Nucleus accumbens (tissue), 56 donors: ENCODE measurements at regions not wholly inside any gene's neighbourhood (a gene's known extent, or its start where the extent isn't known, plus 50 kb on each side); places are given as distances from the start of the nearest gene placed in this dataset.

Experiments
- DNase-seq, 56 donors: peaks; one replicate each; lab custom pipeline; 2025; lab: John Stamatoyannopoulos, UW

GRCh38 chr18:2420367-2420766 is 150.9 kb downstream of the METTL4 start:
- no peak for DNase-seq

DNA sequence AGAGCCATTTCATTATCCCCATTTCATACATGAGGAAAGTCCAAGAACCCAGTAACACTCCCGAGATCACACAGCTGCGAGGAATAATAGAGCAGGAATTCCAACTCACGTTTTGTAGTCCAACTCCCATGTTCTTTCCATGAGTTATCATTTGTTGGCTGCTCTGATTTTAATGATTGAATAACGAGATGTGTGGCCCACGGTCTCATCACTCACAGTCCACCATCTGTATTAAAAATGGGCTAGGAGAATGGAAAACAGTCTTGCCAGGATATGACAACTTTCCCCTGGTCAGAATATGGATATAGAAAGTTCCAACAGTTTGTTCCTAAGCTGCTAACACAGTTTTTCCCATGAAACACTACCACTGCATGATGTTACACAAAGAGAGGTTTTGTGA is 147.5 kb downstream of the METTL4 start:
- DNase-seq: no peak

DNA sequence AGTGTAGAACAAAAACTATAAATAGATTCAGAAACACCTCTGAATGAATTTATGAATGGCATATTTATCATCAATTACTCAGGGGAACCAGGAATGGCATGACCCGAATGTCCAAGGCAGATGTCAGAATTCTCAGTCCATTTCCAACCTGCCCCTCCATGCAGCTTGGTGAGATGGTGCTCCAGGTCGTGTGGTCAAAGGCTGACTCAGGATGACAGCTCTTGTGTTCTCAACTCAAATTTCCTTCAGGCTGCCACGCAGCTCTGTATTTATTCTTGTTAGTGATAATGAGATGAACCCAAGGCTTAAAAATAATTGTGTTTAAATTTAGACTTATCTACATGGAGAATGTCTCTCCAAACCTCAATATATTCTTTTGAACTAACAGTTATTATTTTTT is 146.9 kb downstream of the METTL4 start:
- DNase-seq: no peak

DNA sequence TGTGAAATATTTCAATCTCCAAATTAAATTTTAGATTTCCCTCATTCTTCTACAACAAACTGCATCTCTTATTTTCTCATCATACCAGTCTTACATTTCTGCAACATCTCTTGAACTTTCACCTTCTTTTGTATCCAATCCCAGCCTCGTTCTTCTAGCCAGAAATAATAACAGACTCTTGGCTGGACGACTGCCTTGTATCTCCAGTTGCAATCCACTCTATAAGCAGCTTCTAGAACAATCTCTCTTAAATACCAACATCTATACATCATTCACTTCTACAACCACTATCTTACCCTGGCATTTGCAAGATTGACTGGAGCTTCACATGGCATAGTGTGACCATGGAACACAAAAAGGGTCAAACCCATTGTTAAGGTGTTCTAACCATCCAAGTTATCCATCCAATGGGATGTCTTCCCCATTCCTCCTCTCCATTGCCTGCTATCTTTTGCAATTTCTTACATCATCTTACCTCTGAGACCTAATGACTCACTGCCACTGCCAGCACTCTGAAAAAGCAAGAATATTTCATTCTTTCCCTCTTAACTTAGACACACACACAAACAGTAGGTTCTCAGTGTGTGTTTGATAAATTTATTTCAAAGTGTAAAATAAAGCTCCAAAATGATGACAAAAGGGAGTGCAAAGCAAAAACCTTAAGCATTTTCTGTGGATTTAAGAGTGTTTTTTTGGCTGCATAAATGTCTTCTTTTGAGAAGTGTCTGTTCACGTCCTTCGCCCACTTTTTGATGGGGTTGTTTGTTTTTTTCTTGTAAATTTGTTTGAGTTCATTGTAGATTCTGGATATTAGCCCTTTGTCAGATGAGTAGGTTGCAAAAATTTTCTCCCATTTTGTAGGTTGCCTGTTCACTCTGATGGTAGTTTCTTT is 145.6 kb downstream of the METTL4 start:
- DNase-seq: no peak

GRCh38 chr18:2430191-2430590 is 141.1 kb downstream of the METTL4 start:
- no peak for DNase-seq

- no peak for DNase-seq
Observed at GRCh38 chr18:2431806-2432205, 139.5 kb downstream of the METTL4 start.

GRCh38 chr18:2433366-2433765 is 137.9 kb downstream of the METTL4 start:
- no peak for DNase-seq

GRCh38 chr18:2441544-2441943 is 129.8 kb downstream of the METTL4 start:
- no peak for DNase-seq

GRCh38 chr18:2442006-2442405 is 129.3 kb downstream of the METTL4 start:
- no peak for DNase-seq

GRCh38 chr18:2442726-2443275 is 128.5 kb downstream of the METTL4 start:
- no peak for DNase-seq

GRCh38 chr18:2444201-2444875 is 127.0 kb downstream of the METTL4 start:
- DNase-seq: no peak

DNA sequence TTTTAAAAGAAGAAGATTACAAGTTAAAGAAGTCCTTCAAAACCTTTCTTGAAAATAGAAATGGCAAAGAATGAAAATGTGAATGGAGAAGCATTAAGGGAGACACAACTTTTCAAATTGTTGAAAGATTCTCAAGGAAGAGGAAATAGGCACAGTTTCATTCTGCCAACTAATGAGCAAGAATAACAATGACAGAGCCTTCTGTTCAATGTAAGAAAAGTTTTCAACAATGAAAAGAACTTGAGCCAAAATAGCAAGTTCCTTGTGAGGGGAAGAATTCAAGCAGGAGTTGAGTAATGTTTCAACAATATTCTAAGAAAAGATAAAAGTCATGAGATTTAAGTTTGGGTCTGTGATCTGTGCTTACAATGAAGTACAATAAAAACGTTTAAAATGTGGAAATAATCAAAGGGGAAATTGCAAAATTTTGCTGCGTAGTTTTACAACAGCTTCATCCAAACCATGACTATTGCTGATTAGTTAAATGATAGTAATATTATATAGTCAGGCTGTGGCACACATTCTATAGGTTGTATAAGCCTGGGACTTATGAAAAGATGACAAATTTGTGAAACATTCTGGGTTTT is 122.6 kb downstream of the METTL4 start:
- no peak for DNase-seq

DNA sequence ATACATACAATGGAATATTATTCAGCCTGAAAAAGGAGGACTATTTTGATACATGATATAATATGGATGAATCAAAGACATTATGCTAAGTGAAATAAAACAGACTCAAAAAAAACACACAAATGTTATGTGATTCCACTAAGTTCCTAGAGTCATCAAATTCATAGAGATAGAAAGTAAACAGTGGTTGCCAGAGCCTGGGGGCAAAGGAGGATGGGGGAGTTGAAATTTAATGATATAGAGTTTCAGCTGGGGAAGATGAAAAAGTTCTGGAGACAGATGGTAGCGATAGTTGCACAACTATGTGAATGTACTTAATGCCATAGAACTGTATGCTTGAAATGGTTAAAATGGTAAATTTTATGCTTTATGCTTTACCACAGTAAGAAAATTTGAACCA is 119.7 kb downstream of the METTL4 start:
- DNase-seq: no peak

GRCh38 chr18:2459886-2460285 is 111.4 kb downstream of the METTL4 start:
- no peak for DNase-seq

GRCh38 chr18:2466978-2467377 is 104.3 kb downstream of the METTL4 start:
- DNase-seq: no peak

DNA sequence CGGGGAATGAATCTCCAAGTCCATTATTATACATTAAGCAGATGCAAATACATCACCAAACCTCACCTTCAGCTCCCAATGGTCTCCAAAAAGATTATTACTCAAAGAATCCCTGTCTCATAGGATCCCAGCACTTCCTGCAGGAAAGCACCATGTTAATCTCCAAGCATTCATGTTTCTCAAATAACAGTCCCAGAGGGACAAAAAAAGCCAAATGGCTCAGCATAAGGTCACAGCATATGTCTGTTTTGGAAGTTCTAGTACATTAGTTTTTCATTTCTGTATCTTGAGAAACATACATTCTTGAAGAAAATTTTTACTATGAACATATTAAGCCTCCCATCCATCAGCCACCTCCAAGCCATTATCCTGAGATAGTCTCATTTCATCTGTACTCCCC is 103.3 kb downstream of the METTL4 start:
- no peak for DNase-seq

GRCh38 chr18:2471523-2471922 is 99.8 kb downstream of the METTL4 start:
- DNase-seq: no peak

DNA sequence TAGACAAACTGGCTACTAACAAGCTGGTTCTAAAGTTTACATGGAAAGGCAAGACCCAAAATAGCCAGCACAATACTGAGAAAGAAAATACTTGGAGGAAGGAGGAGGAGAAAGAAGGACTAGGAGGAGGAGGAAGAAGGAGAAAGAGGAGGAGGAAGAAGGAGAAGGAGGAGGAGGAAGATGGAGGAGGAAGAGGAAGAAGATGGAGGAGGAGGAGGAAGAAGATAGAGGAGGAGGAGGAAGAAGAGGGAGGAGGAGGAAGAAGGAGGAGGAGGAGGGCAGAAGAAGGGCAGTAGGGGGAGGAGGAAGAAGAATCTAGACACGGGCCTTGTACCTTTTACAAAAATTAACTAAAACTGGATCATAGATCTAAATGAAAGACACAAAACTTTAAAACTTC is 92.6 kb downstream of the METTL4 start:
- DNase-seq: no peak

GRCh38 chr18:2480536-2480935 is 90.8 kb downstream of the METTL4 start:
- no peak for DNase-seq

DNA sequence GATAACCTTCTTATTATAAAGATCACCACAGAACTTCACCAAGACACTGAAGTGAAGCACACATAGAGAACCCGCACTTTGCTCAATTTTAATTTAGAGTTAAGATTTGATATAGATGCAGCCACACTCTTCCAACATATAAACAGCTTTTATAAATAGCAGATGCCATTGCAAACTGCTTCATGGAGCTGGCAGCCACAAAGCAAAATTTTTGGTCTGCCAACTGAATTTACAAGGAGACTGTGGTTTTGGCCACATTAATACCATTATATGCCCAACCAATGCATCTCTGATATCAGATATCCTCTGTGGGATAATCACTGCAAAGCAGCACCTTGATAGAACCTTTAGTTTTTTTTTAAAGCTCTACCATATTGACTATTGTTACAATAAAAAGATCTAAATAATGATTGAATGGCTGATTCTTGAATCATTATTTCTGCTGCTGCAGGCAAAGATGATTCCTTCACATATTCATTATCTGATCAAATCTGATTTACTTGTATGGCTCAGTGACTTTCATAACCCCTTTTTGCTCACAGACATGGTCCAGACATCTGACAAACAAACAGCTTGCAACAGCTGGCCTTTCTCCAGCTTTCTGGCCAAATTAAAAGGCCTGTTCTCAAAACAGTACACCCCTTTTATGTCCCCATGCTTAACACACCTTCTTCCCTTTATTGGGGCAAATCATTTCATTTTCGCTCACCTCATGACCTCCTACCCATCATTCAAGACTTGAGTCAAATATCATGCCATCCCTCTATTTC is 88.4 kb downstream of the METTL4 start:
- no peak for DNase-seq

GRCh38 chr18:2485983-2486382 is 85.3 kb downstream of the METTL4 start:
- DNase-seq: no peak
